HG02571 (cell line): ENCODE measurements at regions not wholly inside any gene's neighbourhood (a gene's known extent, or its start where the extent isn't known, plus 50 kb on each side); places are given as distances from the start of the nearest gene placed in this dataset.

Source experiments
- ATAC-seq: cut with Tn5 transposase; IDR thresholded peaks from one replicate; pipeline ENCODE4 v1.9.1; 2021; ENCODE audit warnings: mild to moderate bottlenecking, moderate library complexity; ENCODE audit not compliant: unreplicated experiment

DNA sequence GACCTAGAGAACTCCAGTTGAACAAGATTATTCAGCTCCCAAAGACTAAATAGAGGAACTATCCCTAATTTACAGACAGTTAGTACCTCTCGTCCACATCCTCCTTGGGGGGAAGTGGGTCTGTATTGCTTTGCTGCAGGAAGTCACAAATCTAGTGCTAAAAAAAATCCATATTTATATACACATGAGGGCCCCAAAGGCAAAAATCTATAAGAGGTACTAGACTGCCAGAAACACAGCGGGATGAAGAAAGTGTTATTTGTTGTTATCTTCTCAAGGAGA lies 190.1 kb downstream of the TTC8 start:
- ATAC-seq = no peak

DNA sequence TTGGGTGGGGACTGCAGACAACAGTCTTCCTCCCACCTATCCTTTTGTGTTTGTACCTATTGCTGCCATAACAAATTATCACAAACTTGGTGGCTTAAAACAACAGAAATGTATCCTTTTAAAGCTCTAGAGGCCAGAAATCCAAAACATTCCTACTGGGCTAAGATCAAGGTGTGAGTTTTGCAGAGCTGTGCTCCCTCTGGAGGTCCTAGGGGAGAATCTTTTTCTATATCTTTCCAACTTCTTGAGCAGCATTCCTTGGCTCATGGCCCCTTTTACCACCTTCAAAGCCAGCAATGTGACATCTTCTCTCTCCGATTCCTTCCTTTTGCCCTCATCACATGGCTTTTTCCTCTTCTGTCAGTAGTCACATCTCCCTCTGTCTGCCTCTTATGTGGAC lies 190.6 kb downstream of the TTC8 start:
- ATAC-seq = no peak

DNA sequence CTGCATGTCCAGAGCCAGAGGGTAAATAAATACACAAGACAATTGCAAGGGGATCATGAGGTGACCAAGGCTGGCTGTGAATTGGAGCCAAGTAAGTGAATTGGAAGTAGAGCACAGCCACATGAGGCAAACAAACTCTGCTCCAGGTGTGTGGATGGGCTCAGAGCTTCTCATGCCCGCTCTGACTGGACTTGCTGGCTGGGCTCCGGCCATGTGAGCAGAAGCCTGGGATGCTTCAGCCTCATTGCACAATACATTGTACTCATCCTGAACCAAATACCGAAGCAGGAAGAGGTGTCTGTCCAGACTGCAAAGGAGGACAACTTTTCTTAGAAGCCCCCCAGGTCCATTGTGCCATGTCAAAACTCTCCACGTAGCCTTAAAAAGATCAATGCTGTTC lies 193.0 kb downstream of the TTC8 start:
- ATAC-seq = no peak

DNA sequence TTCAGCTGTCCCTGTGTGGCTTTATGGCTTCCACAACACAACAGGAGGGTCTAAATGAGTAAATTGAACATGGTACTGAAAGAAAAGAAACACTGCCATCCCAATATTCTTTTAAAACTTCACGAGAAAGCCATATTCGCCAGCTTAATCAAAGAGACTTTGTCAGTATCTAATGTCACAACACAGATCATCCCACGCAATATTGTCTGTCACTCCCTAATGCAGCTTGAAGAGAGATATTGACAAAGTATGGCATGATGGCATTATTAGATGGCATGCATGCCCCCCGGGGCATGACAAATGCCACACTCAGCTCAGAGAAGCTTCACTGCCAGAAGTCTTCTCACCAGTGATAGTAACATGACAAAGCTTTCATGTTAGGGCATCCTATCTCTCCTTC lies 197.8 kb downstream of the TTC8 start:
- ATAC-seq = no peak

DNA sequence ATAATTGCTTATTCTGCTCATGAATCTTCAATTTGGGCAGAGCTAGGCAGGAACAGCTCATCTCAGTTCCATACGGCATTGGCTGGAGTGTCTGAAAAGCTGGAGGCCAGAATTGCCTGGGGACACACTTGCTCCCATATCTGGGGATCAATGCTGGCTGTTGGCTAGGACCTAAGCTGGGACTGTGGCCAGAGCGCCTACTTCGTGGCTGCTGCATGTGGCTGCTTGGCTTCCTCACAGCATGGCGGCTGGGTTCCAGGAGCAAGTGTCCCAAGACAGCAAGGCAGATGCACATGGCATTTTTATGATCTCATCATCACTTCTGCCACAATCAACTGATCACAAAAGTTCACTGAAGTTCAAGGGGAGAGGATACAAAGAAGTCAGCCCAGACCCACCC lies 200.2 kb downstream of the TTC8 start:
- no peak for ATAC-seq

DNA sequence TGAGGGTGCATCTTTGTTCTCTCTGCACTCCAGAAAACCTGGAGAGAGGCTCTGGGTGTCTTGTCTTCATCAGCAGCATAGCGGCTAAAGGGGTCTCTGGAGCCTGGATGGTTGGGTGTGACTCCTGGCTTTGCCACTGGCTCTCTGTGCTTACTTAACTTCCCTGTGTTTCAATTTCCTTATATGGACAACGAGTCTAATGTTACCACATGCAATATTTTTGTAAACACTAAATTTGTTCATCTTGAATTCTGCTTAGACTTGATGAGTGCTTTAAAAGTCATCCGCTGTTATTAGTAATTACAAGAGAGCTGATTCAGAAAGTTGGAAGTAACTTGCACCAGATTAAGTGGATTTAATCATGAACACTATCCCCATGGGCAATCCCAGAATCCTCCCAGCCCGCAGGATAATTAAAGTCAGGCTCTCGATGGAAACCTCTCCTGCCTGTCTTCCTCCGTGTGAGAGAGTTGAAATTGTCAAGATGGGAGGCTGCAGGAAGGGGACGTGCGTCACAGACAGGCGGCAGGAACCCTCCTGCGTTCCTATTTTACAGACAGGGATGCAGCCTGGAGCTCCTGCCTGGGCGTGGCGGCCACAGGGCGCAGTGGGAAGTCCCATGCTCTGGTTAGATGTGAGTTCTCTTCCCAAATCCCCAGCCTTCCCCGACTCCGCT lies 201.2 kb downstream of the TTC8 start:
- no peak for ATAC-seq

DNA sequence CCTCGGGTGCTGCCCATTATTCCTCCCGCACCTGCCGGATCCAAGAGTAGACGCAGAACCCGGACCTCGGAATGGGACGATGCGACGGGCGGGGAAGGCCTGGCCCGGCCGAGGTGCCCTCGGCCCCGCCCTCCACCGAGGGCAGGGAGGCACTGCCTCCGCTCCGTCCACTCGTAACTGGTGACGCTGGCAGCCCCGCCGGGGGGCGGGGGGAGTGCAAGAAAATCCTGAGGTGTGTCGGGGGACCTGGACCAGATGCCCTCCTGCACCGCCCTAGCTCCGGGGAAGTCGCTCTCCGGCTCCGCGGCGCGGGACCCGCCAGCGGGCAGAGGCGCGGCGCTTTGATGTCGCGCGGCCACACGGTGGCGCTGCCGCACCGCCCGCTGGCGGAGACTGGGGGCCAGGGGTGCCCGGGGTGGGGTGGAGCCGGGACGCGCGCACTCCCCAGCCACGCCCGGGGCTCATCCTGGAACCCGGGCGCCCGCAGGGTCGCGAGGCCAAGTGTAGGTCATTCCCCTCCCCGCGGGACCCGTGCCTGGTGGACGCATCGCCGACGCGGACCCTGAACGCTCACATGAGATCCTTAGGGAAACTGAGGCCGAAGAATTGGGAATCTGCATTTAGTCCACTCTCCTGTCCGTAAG lies 202.8 kb downstream of the TTC8 start:
- ATAC-seq = peak; percentile 71

DNA sequence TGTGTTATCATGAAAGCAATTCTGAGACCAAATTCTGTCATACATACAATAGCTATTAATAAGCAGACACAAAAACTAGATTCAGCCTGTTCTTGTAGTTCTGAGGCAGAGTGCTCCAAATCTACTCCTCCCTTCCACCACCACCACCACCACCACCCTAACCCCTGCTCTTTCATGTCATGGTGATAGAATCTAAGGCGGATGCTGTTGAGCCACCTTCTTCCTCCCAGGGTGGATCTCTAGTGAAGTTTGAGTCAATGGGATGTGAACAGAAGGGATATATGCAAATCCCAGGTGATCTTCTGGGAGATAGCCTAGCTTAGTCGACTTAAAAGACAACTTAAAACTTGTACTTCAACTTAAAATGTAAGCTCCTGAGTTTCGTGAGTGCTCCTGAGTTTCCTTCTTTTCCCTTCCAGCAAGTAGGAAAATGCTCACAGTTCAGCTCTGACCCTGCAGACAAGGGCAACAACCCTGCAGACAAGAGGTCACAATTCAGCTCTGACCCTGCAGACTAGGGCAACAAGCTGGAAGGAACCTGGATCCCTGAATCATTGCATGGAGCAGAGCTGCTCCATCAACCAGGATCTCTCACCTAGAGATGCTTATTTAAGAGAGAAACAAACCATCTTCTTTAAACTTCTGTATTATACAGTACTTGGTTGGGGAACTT lies 204.1 kb downstream of the TTC8 start:
- no peak for ATAC-seq

DNA sequence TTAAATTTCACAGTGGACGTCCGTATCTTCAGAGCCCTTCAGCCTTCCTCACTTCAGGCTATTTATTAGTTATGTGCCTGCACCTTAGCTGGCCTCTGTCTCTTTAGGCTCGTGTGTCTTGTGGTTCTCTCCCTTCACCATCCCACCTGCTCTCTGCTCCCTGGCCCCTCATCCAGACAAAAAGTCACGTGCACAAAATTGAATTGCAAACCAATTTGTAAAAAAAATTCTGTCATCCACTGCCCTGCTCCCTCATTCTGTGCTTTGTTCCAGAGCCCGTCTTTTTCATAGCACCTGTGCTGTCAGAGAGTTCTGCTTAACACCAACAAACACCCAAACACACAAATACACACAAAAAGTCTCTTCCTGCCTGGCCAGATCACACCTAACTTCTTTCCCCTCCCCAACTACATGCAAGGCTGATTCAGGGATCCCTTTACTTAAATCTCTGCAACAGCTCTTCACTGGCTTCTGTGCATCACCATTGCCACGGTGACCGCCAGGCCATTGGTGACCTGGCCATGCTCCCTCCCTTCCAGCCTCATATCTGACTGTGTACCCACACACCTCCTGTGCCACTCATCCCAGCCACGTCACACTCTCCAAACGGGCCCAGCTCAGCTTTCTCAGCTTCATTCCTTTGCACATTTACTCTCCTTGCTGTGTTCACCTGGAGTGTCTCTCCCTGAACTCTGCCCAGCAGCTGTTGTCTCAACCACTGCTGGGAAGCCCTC lies 205.7 kb downstream of the TTC8 start:
- ATAC-seq = no peak

DNA sequence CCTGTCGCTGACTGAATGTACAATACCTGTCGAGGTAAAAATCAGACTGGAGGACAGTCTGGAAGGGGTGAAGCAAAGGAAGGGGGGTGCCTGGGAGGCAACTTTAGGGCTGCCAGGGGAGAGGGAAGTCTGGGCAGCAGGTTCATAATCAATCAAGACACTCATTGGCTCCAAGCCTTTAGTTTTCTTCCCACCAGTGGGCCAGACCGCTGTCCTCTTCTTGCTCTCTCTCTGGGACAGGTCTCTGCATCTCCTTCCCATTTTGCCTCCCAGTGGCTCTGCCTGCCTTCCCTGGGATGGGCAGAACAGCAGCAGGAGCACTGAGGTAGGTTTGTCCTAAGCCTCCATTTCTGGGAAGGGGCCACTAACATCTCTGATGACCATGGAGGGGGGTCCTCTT lies 206.5 kb downstream of the TTC8 start:
- no peak for ATAC-seq

DNA sequence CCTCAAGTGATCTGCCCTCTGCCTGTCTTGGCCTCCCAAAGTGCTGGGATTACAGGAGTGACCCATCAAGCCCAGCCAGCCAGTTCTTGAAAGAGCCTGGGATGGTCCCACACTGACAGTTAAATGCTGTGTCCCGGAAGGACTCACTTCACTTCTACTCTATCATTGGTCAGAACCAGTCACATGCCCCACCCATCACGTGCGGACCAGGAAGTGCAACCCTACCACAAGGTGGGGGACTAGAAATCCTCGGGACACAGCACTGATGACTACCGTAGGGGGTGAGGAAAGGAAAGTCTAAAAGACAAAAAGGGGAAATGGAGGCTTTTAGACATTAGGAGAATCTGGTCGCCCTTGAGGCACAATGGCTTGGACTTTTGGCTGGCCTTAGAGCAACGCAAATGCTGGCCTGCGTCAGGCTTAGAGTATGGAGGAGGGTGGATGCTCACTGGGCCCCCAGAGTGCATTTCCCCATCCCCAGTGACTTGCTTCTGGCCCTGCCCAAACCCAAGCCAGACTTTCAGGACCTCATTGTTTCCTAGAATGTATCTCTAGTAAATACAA lies 207.7 kb downstream of the TTC8 start:
- no peak for ATAC-seq

DNA sequence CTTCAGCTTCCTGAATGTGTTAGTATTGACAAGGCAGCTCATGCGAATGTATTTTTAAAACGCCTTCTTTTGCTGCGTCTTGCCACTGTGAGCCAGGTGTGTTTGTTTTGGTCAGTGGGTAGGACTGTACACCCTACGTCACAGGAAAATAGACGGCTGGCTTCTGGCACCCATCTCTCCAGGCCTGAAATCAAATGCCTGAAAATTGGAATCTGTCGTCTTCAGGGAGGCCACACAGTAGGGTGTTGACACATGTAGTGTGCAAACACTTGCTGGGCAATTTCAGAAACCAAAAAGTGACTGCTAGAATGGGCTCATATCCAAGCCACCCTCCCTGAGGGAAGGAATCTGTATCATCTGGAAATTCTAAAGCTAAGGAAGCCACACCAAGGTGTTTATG lies 209.3 kb downstream of the TTC8 start:
- no peak for ATAC-seq

DNA sequence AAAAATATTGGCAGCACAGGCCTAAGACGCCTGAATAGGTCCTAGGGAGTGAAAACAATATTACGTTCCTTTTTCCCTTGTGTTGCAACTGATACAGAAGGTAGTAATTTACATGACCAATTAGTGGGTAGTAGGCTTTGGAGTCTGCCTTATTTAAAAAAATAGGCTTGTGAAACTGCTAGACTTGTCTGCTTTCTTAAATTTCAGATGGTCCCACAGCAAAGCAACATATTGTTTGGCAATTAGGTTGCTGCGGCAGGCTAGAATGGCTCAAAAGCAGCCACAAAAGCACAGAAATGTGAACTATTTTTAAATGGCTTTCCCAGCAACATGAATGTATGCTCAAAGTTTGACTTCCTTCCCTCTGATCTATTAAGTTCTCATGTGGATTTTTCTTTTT lies 211.9 kb downstream of the TTC8 start:
- ATAC-seq = no peak

DNA sequence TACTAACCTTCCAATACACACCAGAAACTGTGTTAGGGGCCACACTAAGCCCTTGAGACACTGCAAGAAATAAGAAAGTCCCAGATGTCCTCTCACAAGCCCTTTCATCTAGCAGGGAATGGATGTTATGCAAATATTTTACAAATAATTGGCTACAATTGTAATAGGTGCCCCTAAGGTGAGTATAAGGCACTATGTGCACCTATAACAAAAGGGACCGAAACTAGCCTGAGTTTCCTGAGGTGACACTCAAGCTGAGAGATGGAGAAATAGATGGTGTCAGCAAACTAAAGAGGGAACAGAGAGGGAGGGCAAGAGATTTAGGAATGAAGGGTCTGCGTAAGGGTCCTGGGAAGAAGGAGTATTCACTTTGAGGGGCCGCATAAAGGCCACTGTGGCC lies 212.6 kb downstream of the TTC8 start:
- no peak for ATAC-seq

DNA sequence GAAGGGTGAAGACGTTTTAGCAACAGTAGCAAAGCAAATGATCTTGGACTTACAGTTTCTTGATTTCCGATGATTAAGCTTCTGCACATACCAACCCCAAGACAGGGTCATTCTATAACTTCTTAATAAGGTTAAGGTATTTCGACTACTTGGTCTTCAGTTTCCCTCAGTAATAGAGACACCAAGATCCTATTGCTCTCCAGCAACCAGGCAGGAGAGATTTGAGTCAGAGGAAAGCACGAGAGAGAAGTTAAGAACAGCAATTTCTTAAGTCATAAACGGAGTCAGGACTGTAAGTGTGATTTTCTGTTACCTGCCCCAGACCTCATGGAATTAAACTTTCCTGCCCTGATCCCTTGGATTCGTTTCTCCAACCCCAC lies 215.6 kb downstream of the TTC8 start:
- ATAC-seq = peak; percentile 23

DNA sequence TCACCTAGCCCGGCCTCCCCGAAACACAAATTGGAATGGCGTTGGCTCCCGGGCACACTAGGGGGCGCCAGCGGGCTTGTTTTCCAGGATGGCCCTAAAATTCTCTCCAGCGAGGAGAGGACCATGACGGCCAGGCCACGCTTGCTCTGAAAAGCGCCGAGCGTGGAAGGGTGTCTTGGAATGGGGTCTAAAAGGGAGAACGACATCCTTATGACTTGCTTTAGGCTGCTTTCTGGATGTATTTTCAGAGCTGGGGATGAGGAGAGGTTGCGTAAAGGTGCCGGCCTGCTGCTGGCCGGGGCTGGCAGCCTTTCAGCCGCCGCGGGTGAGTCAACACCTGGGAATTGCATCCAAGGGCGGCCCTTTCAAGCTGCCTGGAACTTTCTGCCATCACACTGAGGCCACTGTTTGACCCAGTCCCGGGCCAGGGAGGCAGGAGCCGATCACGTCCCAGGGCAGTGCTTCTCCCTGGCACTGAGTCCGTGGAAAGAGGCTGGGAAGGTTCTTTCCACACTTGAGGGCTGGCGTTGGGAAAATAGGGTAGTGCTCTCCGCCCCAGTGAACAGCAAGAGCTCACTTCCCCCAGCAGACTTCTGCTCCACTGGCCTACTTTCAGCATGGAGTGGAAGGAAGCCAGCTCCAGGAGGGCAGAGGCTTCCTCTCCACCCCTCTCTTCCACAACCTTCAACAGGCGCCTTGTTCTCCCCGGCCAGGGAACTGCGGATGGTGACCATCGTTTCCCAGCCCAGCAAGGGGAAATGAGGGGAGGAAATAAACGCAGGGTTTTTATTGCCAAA lies 216.2 kb downstream of the TTC8 start:
- ATAC-seq = peak; percentile 80

DNA sequence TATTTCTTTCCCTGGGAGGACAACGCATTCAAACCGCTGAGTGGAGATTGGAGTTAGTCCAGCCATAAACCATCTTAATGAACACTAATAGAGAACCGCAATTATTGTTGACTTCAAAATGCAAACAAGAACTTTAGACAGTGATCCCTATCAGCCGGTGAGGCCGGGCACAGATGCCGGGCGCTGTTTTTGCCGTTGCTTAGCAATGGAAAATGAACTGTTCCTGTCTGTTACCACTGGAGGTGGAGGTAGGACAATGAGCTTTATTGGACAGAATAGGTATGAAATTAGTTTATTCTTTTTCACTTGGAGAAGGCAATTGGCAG lies 216.8 kb downstream of the TTC8 start:
- no peak for ATAC-seq

DNA sequence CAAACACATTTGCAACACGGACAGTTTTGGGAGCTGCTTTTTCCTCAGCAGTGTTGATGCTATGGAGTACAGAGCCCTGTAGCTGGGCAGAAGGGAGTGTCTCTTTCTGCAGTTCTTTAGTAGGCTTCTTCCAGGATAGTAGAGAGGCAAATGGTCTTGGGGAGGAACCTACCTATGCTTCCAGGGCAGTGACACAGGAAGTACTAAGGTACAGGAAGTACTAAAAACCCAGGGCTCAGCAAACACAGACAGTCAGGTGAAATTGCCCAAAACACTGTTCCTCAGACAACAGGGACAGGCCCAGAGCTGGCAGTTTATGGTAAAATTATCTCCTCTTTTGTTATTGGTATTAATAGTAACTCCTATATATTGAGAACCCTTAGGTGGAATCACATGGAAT lies 217.6 kb downstream of the TTC8 start:
- no peak for ATAC-seq

DNA sequence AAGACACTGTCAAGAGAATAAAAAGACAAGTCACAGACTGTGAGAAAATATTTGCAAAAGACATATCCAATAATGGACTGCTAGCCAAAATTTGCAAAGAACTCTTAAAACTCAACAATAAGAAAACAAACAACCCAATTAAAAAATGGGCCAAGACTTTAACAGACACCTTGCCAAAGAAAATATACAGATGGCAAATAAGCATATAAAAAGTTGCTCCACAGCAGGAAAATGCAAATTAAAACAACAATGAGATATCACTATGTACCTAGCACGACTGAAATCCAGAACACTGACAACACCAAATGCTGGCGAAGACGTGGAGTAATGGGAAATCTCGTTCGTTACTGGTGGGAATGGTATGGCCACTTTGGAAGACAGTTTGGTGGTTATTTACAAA lies 228.9 kb downstream of the TTC8 start:
- ATAC-seq = no peak

DNA sequence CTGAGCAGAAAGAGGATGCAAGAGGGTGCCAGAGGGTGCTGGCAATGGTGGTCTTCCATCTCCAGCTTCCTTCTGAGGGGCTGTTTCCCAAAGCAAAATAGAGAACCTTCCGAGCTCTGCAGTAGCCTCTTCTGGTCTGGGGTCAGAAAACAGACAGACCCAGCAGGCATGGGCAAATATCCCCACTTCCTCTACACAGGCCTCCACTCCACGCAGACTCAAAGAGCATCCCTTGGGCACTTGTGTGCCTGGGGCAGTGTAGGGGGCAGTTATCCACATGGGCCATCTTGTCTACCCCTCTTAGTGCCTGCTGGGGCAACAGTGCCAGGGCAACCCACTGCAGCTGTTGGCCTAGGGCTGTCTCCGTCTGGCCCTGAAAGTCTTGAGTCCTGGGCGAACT lies 231.9 kb downstream of the TTC8 start:
- ATAC-seq = no peak

DNA sequence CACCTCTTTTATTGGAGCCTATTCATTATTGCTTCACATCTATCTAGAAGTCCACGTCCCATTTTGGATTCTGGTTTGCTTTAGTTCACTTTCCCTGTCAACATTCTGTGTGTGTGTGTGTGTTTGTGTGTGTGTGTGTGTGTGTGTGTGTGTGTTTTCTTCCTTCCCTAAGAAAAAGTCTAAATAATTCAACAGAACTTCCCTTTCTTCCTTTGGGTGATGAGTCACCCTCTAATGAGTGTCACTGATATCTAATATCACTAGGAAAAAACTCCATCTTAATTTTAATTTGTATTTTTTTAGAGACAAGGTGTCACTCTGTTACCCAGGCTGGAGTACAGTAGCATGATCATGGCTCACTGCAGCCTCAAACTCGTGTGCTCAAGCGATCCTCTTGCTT lies 234.2 kb downstream of the TTC8 start:
- no peak for ATAC-seq
